Nucleus accumbens (tissue), 56 donors: ENCODE measurements at regions not wholly inside any gene's neighbourhood (a gene's known extent, or its start where the extent isn't known, plus 50 kb on each side); places are given as distances from the start of the nearest gene placed in this dataset.
A peak's percentile ranks its signal among the peaks of the same experiment; 100 is the strongest.
"Not testable (repeated sequence)": the region's sequence is repeated elsewhere in the genome, so short reads cannot be mapped to it uniquely, and the experiment has no call there.

ENCODE experiments used
- DNase-seq, 56 donors: peaks; one replicate each; lab custom pipeline; 2025; lab: John Stamatoyannopoulos, UW

GRCh38 chr1:65020774-65021173 is 54.4 kb upstream of the JAK1 start:
- no peak for DNase-seq

GRCh38 chr1:65021795-65022194 is 55.4 kb upstream of the JAK1 start:
- DNase-seq: no peak

- DNase-seq: no peak
Measured at GRCh38 chr1:65022216-65022615, 55.9 kb upstream of the JAK1 start.

GRCh38 chr1:65025794-65026193 is 59.4 kb upstream of the JAK1 start:
- no peak for DNase-seq

GRCh38 chr1:65026235-65026634 is 59.9 kb upstream of the JAK1 start:
- no peak for DNase-seq

- peak in 7 of 56 donors; percentile 6 to 26 (median 15) for DNase-seq
Measured at GRCh38 chr1:65027666-65028358, 61.5 kb upstream of the JAK1 start.

GRCh38 chr1:65029434-65029833 is 63.1 kb upstream of the JAK1 start:
- not testable (repeated sequence) for DNase-seq

GRCh38 chr1:65034879-65035278 is 68.5 kb upstream of the JAK1 start:
- not testable (repeated sequence) for DNase-seq

- DNase-seq: no peak
Measured at GRCh38 chr1:65036570-65037051, 70.3 kb upstream of the JAK1 start.

GRCh38 chr1:65039066-65039465 is 72.7 kb upstream of the JAK1 start:
- DNase-seq: no peak

GRCh38 chr1:65039508-65039907 is 73.2 kb upstream of the JAK1 start:
- no peak for DNase-seq

GRCh38 chr1:65042467-65042866 is 76.1 kb upstream of the JAK1 start:
- no peak for DNase-seq

GRCh38 chr1:65044411-65044810 is 78.1 kb upstream of the JAK1 start:
- DNase-seq: no peak

GRCh38 chr1:65045022-65045817 is 78.9 kb upstream of the JAK1 start:
- no peak for DNase-seq

- no peak for DNase-seq
Measured at GRCh38 chr1:65048335-65048734, 82.0 kb upstream of the JAK1 start.

- no peak for DNase-seq
Measured at GRCh38 chr1:65049941-65050713, 83.8 kb upstream of the JAK1 start.

- DNase-seq: no peak
Measured at GRCh38 chr1:65050735-65051134, 84.4 kb upstream of the JAK1 start.

- DNase-seq: no peak
Measured at GRCh38 chr1:65054481-65054880, 88.1 kb upstream of the JAK1 start.

GRCh38 chr1:65055747-65056146 is 89.4 kb upstream of the JAK1 start:
- no peak for DNase-seq

- no peak for DNase-seq
Measured at GRCh38 chr1:65056234-65056633, 89.9 kb upstream of the JAK1 start.

GRCh38 chr1:65056866-65057265 is 90.5 kb upstream of the JAK1 start:
- no peak for DNase-seq
